ENCODE measurements at regions not wholly inside any gene's neighbourhood (a gene's known extent, or its start where the extent isn't known, plus 50 kb on each side); places are given as distances from the start of the nearest gene placed in this dataset.

GRCh38 chrX:110421500-110422455 is 63.1 kb downstream of the RTL9 start:
- no peak overlapping the region for H2BK5ac ChIP-seq (ENCODE audit: low read length)
- H3K4ac ChIP-seq (ENCODE audit: low read length) = no peak overlapping the region
- no peak overlapping the region for H3K14ac ChIP-seq (ENCODE audit: low read length)
- no peaks in the 10 kb centered on the region for H3K9me3 ChIP-seq (replicated peaks in 1 of 2; ENCODE audit: control insufficient read depth in 2 of 2, insufficient read depth in 1 of 2, low read depth in 1 of 2, low read length in 2 of 2)
- H2AK5ac ChIP-seq (ENCODE audit: low read depth, low read length) = no peak overlapping the region
- H3K4me3 ChIP-seq (ENCODE audit: low read length in 2 of 2) = no peak overlapping the region
- H3K36me3 ChIP-seq (replicated peaks in 1 of 2; ENCODE audit: control insufficient read depth in 2 of 2, insufficient read depth in 2 of 2, low read length in 2 of 2) = no peaks in the 10 kb centered on the region
- peaks cover 0 to 10% (median 0%) of the 10 kb centered on the region in 3 experiments for H3K27me3 ChIP-seq (ENCODE audit: control insufficient read depth in 3 of 3, insufficient read depth in 3 of 3, low read depth in 1 of 3, low read length in 3 of 3)
- H2AFZ ChIP-seq (ENCODE audit: low read length) = no peak overlapping the region
- H3K18ac ChIP-seq (ENCODE audit: low read length) = no peak overlapping the region
- no CpG with 5 or more reads among the region's 5 CpGs for WGBS, 2 donors (ENCODE audit: extremely low coverage in 2 of 2, insufficient read length in 2 of 2, insufficient replicate concordance in 1 of 2)
- H3K4me1 ChIP-seq (ENCODE audit: control insufficient read depth in 2 of 2, insufficient read depth in 1 of 2, low read depth in 1 of 2, low read length in 2 of 2) = peaks cover 0 to 12% of the 10 kb centered on the region in 2 donors
- no peaks in the 10 kb centered on the region for H3K79me1 ChIP-seq (ENCODE audit: low read depth, low read length)
- no peak overlapping the region for H3K9ac ChIP-seq (ENCODE audit: low read depth, low read length, poor library complexity)
- no peak overlapping the region for H2BK12ac ChIP-seq (ENCODE audit: low read length)
- no peak overlapping the region for H3K23ac ChIP-seq (ENCODE audit: low read depth, low read length, poor library complexity)
- H4K8ac ChIP-seq (ENCODE audit: low read depth, low read length) = no peak overlapping the region
- H3K4me2 ChIP-seq (ENCODE audit: insufficient read depth, low read length, poor library complexity, severe bottlenecking) = no peak overlapping the region
- H4K91ac ChIP-seq (ENCODE audit: low read depth, low read length, poor library complexity) = no peak overlapping the region
- H2BK15ac ChIP-seq (ENCODE audit: low read length) = no peak overlapping the region
- no peak overlapping the region for H3K27ac ChIP-seq (replicated peaks; ENCODE audit: low read length)
- H2BK120ac ChIP-seq (ENCODE audit: low read depth, low read length) = no peak overlapping the region
- DNase-seq (ENCODE audit: low spot score) = no peak

GRCh38 chrX:110425222-110426154 is 66.8 kb downstream of the RTL9 start:
- no peak overlapping the region for H3K14ac ChIP-seq (ENCODE audit: low read length)
- WGBS, 2 donors (ENCODE audit: extremely low coverage in 2 of 2, insufficient read length in 2 of 2, insufficient replicate concordance in 1 of 2) = no CpG with 5 or more reads among the region's 9 CpGs
- H2BK120ac ChIP-seq (ENCODE audit: low read depth, low read length) = no peak overlapping the region
- H3K18ac ChIP-seq (ENCODE audit: low read length) = no peak overlapping the region
- no peak overlapping the region for H4K8ac ChIP-seq (ENCODE audit: low read depth, low read length)
- H3K23ac ChIP-seq (ENCODE audit: low read depth, low read length, poor library complexity) = no peak overlapping the region
- H3K27me3 ChIP-seq (ENCODE audit: control insufficient read depth in 3 of 3, insufficient read depth in 3 of 3, low read depth in 1 of 3, low read length in 3 of 3) = peaks cover 0 to 16% (median 0%) of the 10 kb centered on the region in 3 experiments
- no peaks in the 10 kb centered on the region for H3K4me1 ChIP-seq (ENCODE audit: control insufficient read depth in 2 of 2, insufficient read depth in 1 of 2, low read depth in 1 of 2, low read length in 2 of 2)
- H2AFZ ChIP-seq (ENCODE audit: low read length) = no peak overlapping the region
- H4K91ac ChIP-seq (ENCODE audit: low read depth, low read length, poor library complexity) = no peak overlapping the region
- H3K4ac ChIP-seq (ENCODE audit: low read length) = no peak overlapping the region
- H3K79me1 ChIP-seq (ENCODE audit: low read depth, low read length) = no peaks in the 10 kb centered on the region
- H2BK5ac ChIP-seq (ENCODE audit: low read length) = no peak overlapping the region
- no peak overlapping the region for H3K4me2 ChIP-seq (ENCODE audit: insufficient read depth, low read length, poor library complexity, severe bottlenecking)
- H3K9ac ChIP-seq (ENCODE audit: low read depth, low read length, poor library complexity) = no peak overlapping the region
- no peak overlapping the region for H2BK12ac ChIP-seq (ENCODE audit: low read length)
- H2BK15ac ChIP-seq (ENCODE audit: low read length) = no peak overlapping the region
- H3K36me3 ChIP-seq (replicated peaks in 1 of 2; ENCODE audit: control insufficient read depth in 2 of 2, insufficient read depth in 2 of 2, low read length in 2 of 2) = no peaks in the 10 kb centered on the region
- H3K27ac ChIP-seq (replicated peaks; ENCODE audit: low read length) = no peak overlapping the region
- no peak for DNase-seq (ENCODE audit: low spot score)
- H3K4me3 ChIP-seq (ENCODE audit: low read length in 2 of 2) = no peak overlapping the region
- H2AK5ac ChIP-seq (ENCODE audit: low read depth, low read length) = no peak overlapping the region
- H3K9me3 ChIP-seq (replicated peaks in 1 of 2; ENCODE audit: control insufficient read depth in 2 of 2, insufficient read depth in 1 of 2, low read depth in 1 of 2, low read length in 2 of 2) = no peaks in the 10 kb centered on the region

- no peaks in the 10 kb centered on the region for H3K4me1 ChIP-seq (ENCODE audit: control insufficient read depth in 2 of 2, insufficient read depth in 1 of 2, low read depth in 1 of 2, low read length in 2 of 2)
- H2BK120ac ChIP-seq (ENCODE audit: low read depth, low read length) = no peak overlapping the region
- no peak overlapping the region for H2BK5ac ChIP-seq (ENCODE audit: low read length)
- no peak overlapping the region for H2AK5ac ChIP-seq (ENCODE audit: low read depth, low read length)
- H4K91ac ChIP-seq (ENCODE audit: low read depth, low read length, poor library complexity) = no peak overlapping the region
- no peak overlapping the region for H3K4me2 ChIP-seq (ENCODE audit: insufficient read depth, low read length, poor library complexity, severe bottlenecking)
- H3K9me3 ChIP-seq (replicated peaks in 1 of 2; ENCODE audit: control insufficient read depth in 2 of 2, insufficient read depth in 1 of 2, low read depth in 1 of 2, low read length in 2 of 2) = no peaks in the 10 kb centered on the region
- H2AFZ ChIP-seq (ENCODE audit: low read length) = no peak overlapping the region
- H3K4me3 ChIP-seq (ENCODE audit: low read length in 2 of 2) = no peak overlapping the region
- H3K9ac ChIP-seq (ENCODE audit: low read depth, low read length, poor library complexity) = no peak overlapping the region
- H3K79me1 ChIP-seq (ENCODE audit: low read depth, low read length) = no peaks in the 10 kb centered on the region
- no peak overlapping the region for H2BK12ac ChIP-seq (ENCODE audit: low read length)
- H3K36me3 ChIP-seq (replicated peaks in 1 of 2; ENCODE audit: control insufficient read depth in 2 of 2, insufficient read depth in 2 of 2, low read length in 2 of 2) = no peaks in the 10 kb centered on the region
- DNase-seq (ENCODE audit: low spot score) = no peak
- no peak overlapping the region for H3K18ac ChIP-seq (ENCODE audit: low read length)
- H2BK15ac ChIP-seq (ENCODE audit: low read length) = no peak overlapping the region
- H3K4ac ChIP-seq (ENCODE audit: low read length) = no peak overlapping the region
- no peak overlapping the region for H3K23ac ChIP-seq (ENCODE audit: low read depth, low read length, poor library complexity)
- peaks cover 0 to 14% (median 0%) of the 10 kb centered on the region in 3 experiments for H3K27me3 ChIP-seq (ENCODE audit: control insufficient read depth in 3 of 3, insufficient read depth in 3 of 3, low read depth in 1 of 3, low read length in 3 of 3)
- no peak overlapping the region for H4K8ac ChIP-seq (ENCODE audit: low read depth, low read length)
- no CpG with 5 or more reads among the region's 6 CpGs for WGBS, 2 donors (ENCODE audit: extremely low coverage in 2 of 2, insufficient read length in 2 of 2, insufficient replicate concordance in 1 of 2)
- no peak overlapping the region for H3K27ac ChIP-seq (replicated peaks; ENCODE audit: low read length)
- H3K14ac ChIP-seq (ENCODE audit: low read length) = no peak overlapping the region
Observed at GRCh38 chrX:110426155-110426504, 67.5 kb downstream of the RTL9 start.

GRCh38 chrX:110427076-110427475 is 68.4 kb downstream of the RTL9 start:
- Histone ChIP-seq H3K23ac (ENCODE audit: low read depth, low read length, poor library complexity) (no peak overlapping the region), H2AFZ (ENCODE audit: low read length) (no peak overlapping the region), H3K79me1 (ENCODE audit: low read depth, low read length) (no peaks in the 10 kb centered on the region), H3K4me1 (ENCODE audit: control insufficient read depth in 2 of 2, insufficient read depth in 1 of 2, low read depth in 1 of 2, low read length in 2 of 2) (no peaks in the 10 kb centered on the region), H4K91ac (ENCODE audit: low read depth, low read length, poor library complexity) (no peak overlapping the region), H3K4me2 (ENCODE audit: insufficient read depth, low read length, poor library complexity, severe bottlenecking) (no peak overlapping the region), H3K4ac (ENCODE audit: low read length) (no peak overlapping the region), H3K9me3 (replicated peaks in 1 of 2; ENCODE audit: control insufficient read depth in 2 of 2, insufficient read depth in 1 of 2, low read depth in 1 of 2, low read length in 2 of 2) (no peaks in the 10 kb centered on the region), H2BK120ac (ENCODE audit: low read depth, low read length) (no peak overlapping the region), H2BK5ac (ENCODE audit: low read length) (no peak overlapping the region), H2BK15ac (ENCODE audit: low read length) (no peak overlapping the region), H2BK12ac (ENCODE audit: low read length) (no peak overlapping the region), H3K36me3 (replicated peaks in 1 of 2; ENCODE audit: control insufficient read depth in 2 of 2, insufficient read depth in 2 of 2, low read length in 2 of 2) (no peaks in the 10 kb centered on the region), H3K14ac (ENCODE audit: low read length) (no peak overlapping the region), H3K27ac (replicated peaks; ENCODE audit: low read length) (no peak overlapping the region), H3K27me3 (ENCODE audit: control insufficient read depth in 3 of 3, insufficient read depth in 3 of 3, low read depth in 1 of 3, low read length in 3 of 3) (peaks cover 0 to 14% (median 0%) of the 10 kb centered on the region in 3 experiments), H4K8ac (ENCODE audit: low read depth, low read length) (no peak overlapping the region), H3K4me3 (ENCODE audit: low read length in 2 of 2) (no peak overlapping the region), H3K9ac (ENCODE audit: low read depth, low read length, poor library complexity) (no peak overlapping the region), H3K18ac (ENCODE audit: low read length) (no peak overlapping the region), H2AK5ac (ENCODE audit: low read depth, low read length) (no peak overlapping the region)
- WGBS, 2 donors (ENCODE audit: extremely low coverage in 2 of 2, insufficient read length in 2 of 2, insufficient replicate concordance in 1 of 2) = no CpG with 5 or more reads among the region's 1 CpG
- DNase-seq (ENCODE audit: low spot score) = no peak

All from neuronal stem cell (in vitro differentiated cells).